IPS-18a (cell line): ENCODE measurements at regions not wholly inside any gene's neighbourhood (a gene's known extent, or its start where the extent isn't known, plus 50 kb on each side); places are given as distances from the start of the nearest gene placed in this dataset.
"Not testable (repeated sequence)": the region's sequence is repeated elsewhere in the genome, so short reads cannot be mapped to it uniquely, and the experiment has no call there.

Experiments used
- H3K27ac ChIP-seq: one replicate; pipeline ENCODE4 v1.5.1; 2013; ENCODE audit warnings: low read length
- H3K27me3 ChIP-seq: one replicate; pipeline ENCODE4 v1.6.1; 2013; ENCODE audit warnings: mild to moderate bottlenecking, low read length; ENCODE audit not compliant: control insufficient read depth, insufficient read depth
- H3K36me3 ChIP-seq: one replicate; pipeline ENCODE4 v1.6.1; 2013; ENCODE audit warnings: low read depth, low read length; ENCODE audit not compliant: control insufficient read depth
- H3K4me1 ChIP-seq: one replicate; pipeline ENCODE4 v1.6.1; 2013; ENCODE audit warnings: low read depth, low read length; ENCODE audit not compliant: control insufficient read depth
- H3K4me3 ChIP-seq: one replicate; pipeline ENCODE4 v1.5.1; 2013; ENCODE audit warnings: low read length
- H3K9ac ChIP-seq: one replicate; pipeline ENCODE4 v1.6.1; 2013; ENCODE audit warnings: mild to moderate bottlenecking, low read length, moderate library complexity
- H3K9me3 ChIP-seq: one replicate; pipeline ENCODE4 v1.6.1; 2013; ENCODE audit warnings: low read depth, low read length; ENCODE audit not compliant: control insufficient read depth

GRCh38 chr14:30243805-30244204, 315.2 kb upstream of the G2E3 start:
- H3K4me1 ChIP-seq, result peaks cover 11% of the 10 kb centered on the region
- no peak overlapping the region for H3K4me3 ChIP-seq
- H3K36me3 ChIP-seq, result no peaks in the 10 kb centered on the region
- H3K27me3 ChIP-seq, result no peaks in the 10 kb centered on the region
- H3K9ac ChIP-seq, result no peak overlapping the region
- H3K27ac ChIP-seq, result no peak overlapping the region
- no peaks in the 10 kb centered on the region for H3K9me3 ChIP-seq

- H3K9ac ChIP-seq, H3K9me3 ChIP-seq, H3K36me3 ChIP-seq, H3K4me3 ChIP-seq, H3K27me3 ChIP-seq, H3K27ac ChIP-seq: not testable (repeated sequence)
- peaks cover 10% of the 10 kb centered on the region for H3K4me1 ChIP-seq
These were observed 314.6 kb upstream of the G2E3 start for GRCh38 chr14:30244348-30244747.

GRCh38 chr14:30251017-30251416, 307.9 kb upstream of the G2E3 start:
- Histone ChIP-seq H3K9me3 (no peaks in the 10 kb centered on the region), H3K36me3 (no peaks in the 10 kb centered on the region), H3K4me1 (peaks cover 7% of the 10 kb centered on the region), H3K27me3 (no peaks in the 10 kb centered on the region), H3K27ac (no peak overlapping the region), H3K4me3 (no peak overlapping the region), H3K9ac (no peak overlapping the region)

GRCh38 chr14:30251557-30252100, 307.3 kb upstream of the G2E3 start:
- Histone ChIP-seq H3K27me3 (no peaks in the 10 kb centered on the region), H3K9ac (no peak overlapping the region), H3K4me3 (no peak overlapping the region), H3K4me1 (peaks cover 7% of the 10 kb centered on the region), H3K9me3 (no peaks in the 10 kb centered on the region), H3K36me3 (no peaks in the 10 kb centered on the region), H3K27ac (no peak overlapping the region)

GRCh38 chr14:30252151-30252550, 306.8 kb upstream of the G2E3 start:
- no peaks in the 10 kb centered on the region for H3K9me3 ChIP-seq
- no peaks in the 10 kb centered on the region for H3K27me3 ChIP-seq
- H3K9ac ChIP-seq, result no peak overlapping the region
- H3K27ac ChIP-seq, result no peak overlapping the region
- no peaks in the 10 kb centered on the region for H3K36me3 ChIP-seq
- peaks cover 7% of the 10 kb centered on the region for H3K4me1 ChIP-seq
- no peak overlapping the region for H3K4me3 ChIP-seq

- no peak overlapping the region for H3K4me3 ChIP-seq
- no peaks in the 10 kb centered on the region for H3K9me3 ChIP-seq
- no peak overlapping the region for H3K9ac ChIP-seq
- H3K27me3 ChIP-seq, result no peaks in the 10 kb centered on the region
- H3K4me1 ChIP-seq, result peaks cover 7% of the 10 kb centered on the region
- no peak overlapping the region for H3K27ac ChIP-seq
- H3K36me3 ChIP-seq, result no peaks in the 10 kb centered on the region
These were observed 305.9 kb upstream of the G2E3 start for GRCh38 chr14:30252783-30253674.

GRCh38 chr14:30256627-30257026, 302.3 kb upstream of the G2E3 start:
- no peak overlapping the region for H3K4me3 ChIP-seq
- no peaks in the 10 kb centered on the region for H3K9me3 ChIP-seq
- no peaks in the 10 kb centered on the region for H3K27me3 ChIP-seq
- H3K36me3 ChIP-seq, result no peaks in the 10 kb centered on the region
- no peak overlapping the region for H3K27ac ChIP-seq
- H3K9ac ChIP-seq, result no peak overlapping the region
- peaks cover 18% of the 10 kb centered on the region for H3K4me1 ChIP-seq

- no peaks in the 10 kb centered on the region for H3K27me3 ChIP-seq
- H3K36me3 ChIP-seq, result no peaks in the 10 kb centered on the region
These were observed 300.9 kb upstream of the G2E3 start for GRCh38 chr14:30257946-30258661.

GRCh38 chr14:30260833-30261607, 297.9 kb upstream of the G2E3 start:
- Histone ChIP-seq H3K9me3 (no peaks in the 10 kb centered on the region), H3K4me1 (peaks cover 11% of the 10 kb centered on the region), H3K9ac (no peak overlapping the region)

More at GRCh38 chr14:30257946-30258661, 300.9 kb upstream of the G2E3 start:
- no peak overlapping the region for H3K27ac ChIP-seq
- no peak overlapping the region for H3K4me3 ChIP-seq
- H3K9ac ChIP-seq, result no peak overlapping the region
- H3K9me3 ChIP-seq, result no peaks in the 10 kb centered on the region
- H3K4me1 ChIP-seq, result peaks cover 16% of the 10 kb centered on the region

GRCh38 chr14:30264161-30264560, 294.8 kb upstream of the G2E3 start:
- Histone ChIP-seq H3K27me3 (no peaks in the 10 kb centered on the region), H3K36me3 (no peaks in the 10 kb centered on the region), H3K27ac (no peak overlapping the region), H3K9me3 (no peaks in the 10 kb centered on the region), H3K9ac (no peak overlapping the region), H3K4me1 (peaks cover 17% of the 10 kb centered on the region), H3K4me3 (no peak overlapping the region)

More at GRCh38 chr14:30260833-30261607, 297.9 kb upstream of the G2E3 start:
- Histone ChIP-seq H3K4me3 (no peak overlapping the region), H3K36me3 (no peaks in the 10 kb centered on the region), H3K27ac (no peak overlapping the region), H3K27me3 (no peaks in the 10 kb centered on the region)

GRCh38 chr14:30266290-30266689, 292.7 kb upstream of the G2E3 start:
- Histone ChIP-seq H3K4me1 (peaks cover 7% of the 10 kb centered on the region), H3K4me3 (no peak overlapping the region), H3K9me3 (no peaks in the 10 kb centered on the region), H3K27me3 (peaks cover 9% of the 10 kb centered on the region), H3K36me3 (no peaks in the 10 kb centered on the region), H3K9ac (no peak overlapping the region), H3K27ac (no peak overlapping the region)
